Spleen (tissue), 7 donors: ENCODE measurements at regions not wholly inside any gene's neighbourhood (a gene's known extent, or its start where the extent isn't known, plus 50 kb on each side); places are given as distances from the start of the nearest gene placed in this dataset.

Source experiments
- CTCF ChIP-seq, 11 experiments: fragments of 200-600 bp in 7 of 11; fragments of 450-650 bp in 4 of 11; sonication (generic) in 4 of 11; IDR thresholded peaks in 8 of 11; conservative IDR thresholded peaks in 3 of 11; 1 replicate in 7 of 11; 2 replicates in 4 of 11; pipeline versions ENCODE4 v1.4.0 to v1.8.0; 2016 to 2021; ENCODE audit warnings: antibody characterized with exemption in 11 of 11, inconsistent platforms in 4 of 11, mild to moderate bottlenecking in 1 of 11
- POLR2A ChIP-seq, 3 donors: fragments of 450-650 bp; IDR thresholded peaks; one replicate each; pipeline ENCODE4 v1.5.1; 2017; ENCODE audit warnings: antibody characterized with exemption in 3 of 3, mild to moderate bottlenecking in 1 of 3
- POLR2AphosphoS5 ChIP-seq, 3 donors: sonication (generic); formaldehyde crosslinking; IDR thresholded peaks; one replicate each; pipeline ENCODE4 v1.5.1; 2017; ENCODE audit warnings: antibody characterized with exemption in 3 of 3
- donor health status: DM: no; HTN: no; CAD: no; lungs with moderate emphysema.
- donor health status: DM: no; HTN: no; CAD: no.
- donor health status: DM: no; HTN: no; CAD: no.

GRCh38 chr5:119792161-119792799, 162.9 kb downstream of the FAM170A start:
- TF ChIP-seq CTCF (IDR thresholded peaks at IDR 0.05 in 8 of 11, conservative IDR thresholded peaks at IDR 0.05 in 3 of 11) (no peak), POLR2A (IDR thresholded peaks at IDR 0.05) (no peak), POLR2AphosphoS5 (IDR thresholded peaks at IDR 0.05) (no peak)
